GM12874 (cell line): ENCODE measurements at regions not wholly inside any gene's neighbourhood (a gene's known extent, or its start where the extent isn't known, plus 50 kb on each side); places are given as distances from the start of the nearest gene placed in this dataset.

ENCODE experiments used
- CTCF ChIP-seq: IDR thresholded peaks from 2 replicates; pipeline ENCODE4 v1.5.1; 2011; ENCODE audit warnings: low read depth, mild to moderate bottlenecking, control low read depth, low read length, moderate library complexity; ENCODE audit not compliant: insufficient read depth

- no peak for TF ChIP-seq CTCF
These were observed 192.1 kb downstream of the GATA3 start for GRCh38 chr10:8246548-8246947.

- TF ChIP-seq CTCF, result no peak
These were observed 192.7 kb downstream of the GATA3 start for GRCh38 chr10:8247191-8247590.

GRCh38 chr10:8248868-8249267 is 194.4 kb downstream of the GATA3 start:
- TF ChIP-seq CTCF, result no peak

- no peak for TF ChIP-seq CTCF
These were observed 199.9 kb downstream of the GATA3 start for GRCh38 chr10:8254350-8254749.

- TF ChIP-seq CTCF, result no peak
These were observed 200.8 kb downstream of the GATA3 start for GRCh38 chr10:8255301-8255700.

- no peak for TF ChIP-seq CTCF
These were observed 206.2 kb downstream of the GATA3 start for GRCh38 chr10:8260645-8261044.

GRCh38 chr10:8262317-8262716 is 207.8 kb downstream of the GATA3 start:
- no peak for TF ChIP-seq CTCF

GRCh38 chr10:8269976-8270375 is 215.5 kb downstream of the GATA3 start:
- no peak for TF ChIP-seq CTCF
